HUES6 (cell line): ENCODE measurements at regions not wholly inside any gene's neighbourhood (a gene's known extent, or its start where the extent isn't known, plus 50 kb on each side); places are given as distances from the start of the nearest gene placed in this dataset.

Source experiments
- H3K27ac ChIP-seq: 2 replicates; pipeline ENCODE4 v1.7.0; 2013; ENCODE audit warnings: low read depth, mild to moderate bottlenecking, low read length, inconsistent platforms
- H3K27me3 ChIP-seq: 2 replicates; pipeline ENCODE4 v1.6.1; 2013; ENCODE audit warnings: low read length; ENCODE audit not compliant: control insufficient read depth, insufficient read depth
- H3K36me3 ChIP-seq: 2 replicates; pipeline ENCODE4 v1.6.1; 2013; ENCODE audit warnings: low read length; ENCODE audit not compliant: control insufficient read depth, insufficient read depth
- H3K4me1 ChIP-seq: 2 replicates; pipeline ENCODE4 v1.6.1; 2013; ENCODE audit warnings: low read length; ENCODE audit not compliant: control insufficient read depth, insufficient read depth
- H3K4me3 ChIP-seq: 2 replicates; pipeline ENCODE4 v1.5.1; 2013; ENCODE audit warnings: low read depth, low read length
- H3K9ac ChIP-seq: one replicate; pipeline ENCODE4 v1.6.1; 2013; ENCODE audit warnings: mild to moderate bottlenecking, low read length
- H3K9me3 ChIP-seq: 2 replicates; pipeline ENCODE4 v1.6.1; 2013; ENCODE audit warnings: low read depth, low read length; ENCODE audit not compliant: control insufficient read depth, insufficient read depth

GRCh38 chr7:67675971-67676370, 679.3 kb downstream of the TYW1 start:
- Histone ChIP-seq H3K4me1 (no peaks in the 10 kb centered on the region), H3K4me3 (no peak overlapping the region), H3K9me3 (peaks cover 22% of the 10 kb centered on the region), H3K9ac (no peak overlapping the region), H3K36me3 (no peaks in the 10 kb centered on the region), H3K27me3 (no peaks in the 10 kb centered on the region), H3K27ac (no peak overlapping the region)

GRCh38 chr7:67678419-67678818, 681.8 kb downstream of the TYW1 start:
- Histone ChIP-seq H3K9ac (no peak overlapping the region), H3K4me3 (no peak overlapping the region), H3K27ac (no peak overlapping the region), H3K36me3 (no peaks in the 10 kb centered on the region), H3K27me3 (no peaks in the 10 kb centered on the region), H3K9me3 (peaks cover 7% of the 10 kb centered on the region), H3K4me1 (no peaks in the 10 kb centered on the region)

- H3K36me3 ChIP-seq: no peaks in the 10 kb centered on the region
- no peak overlapping the region for H3K9ac ChIP-seq
- no peaks in the 10 kb centered on the region for H3K4me1 ChIP-seq
- H3K27me3 ChIP-seq: no peaks in the 10 kb centered on the region
- no peak overlapping the region for H3K4me3 ChIP-seq
- no peaks in the 10 kb centered on the region for H3K9me3 ChIP-seq
- H3K27ac ChIP-seq: no peak overlapping the region
These were observed 687.0 kb downstream of the TYW1 start for GRCh38 chr7:67683628-67684027.

GRCh38 chr7:67690700-67691099, 694.1 kb downstream of the TYW1 start:
- Histone ChIP-seq H3K4me1 (no peaks in the 10 kb centered on the region), H3K27me3 (no peaks in the 10 kb centered on the region), H3K9ac (no peak overlapping the region), H3K27ac (no peak overlapping the region), H3K9me3 (no peaks in the 10 kb centered on the region), H3K4me3 (no peak overlapping the region), H3K36me3 (no peaks in the 10 kb centered on the region)

- Histone ChIP-seq H3K36me3 (no peaks in the 10 kb centered on the region), H3K27ac (no peak overlapping the region), H3K9ac (no peak overlapping the region), H3K4me1 (no peaks in the 10 kb centered on the region), H3K4me3 (no peak overlapping the region), H3K27me3 (no peaks in the 10 kb centered on the region), H3K9me3 (no peaks in the 10 kb centered on the region)
These were observed 695.8 kb downstream of the TYW1 start for GRCh38 chr7:67692425-67692824.

- Histone ChIP-seq H3K4me1 (no peaks in the 10 kb centered on the region), H3K27me3 (no peaks in the 10 kb centered on the region), H3K9ac (no peak overlapping the region), H3K4me3 (no peak overlapping the region), H3K9me3 (no peaks in the 10 kb centered on the region), H3K27ac (no peak overlapping the region), H3K36me3 (no peaks in the 10 kb centered on the region)
These were observed 699.5 kb downstream of the TYW1 start for GRCh38 chr7:67696124-67696523.

GRCh38 chr7:67696878-67697277, 700.2 kb downstream of the TYW1 start:
- Histone ChIP-seq H3K9ac (no peak overlapping the region), H3K27ac (no peak overlapping the region), H3K36me3 (no peaks in the 10 kb centered on the region), H3K4me3 (no peak overlapping the region), H3K27me3 (no peaks in the 10 kb centered on the region), H3K4me1 (no peaks in the 10 kb centered on the region), H3K9me3 (0 out of 2 replicates have a peak, but pooled peaks cover 3% of the 10 kb centered on the region)

GRCh38 chr7:67698354-67698753, 701.7 kb downstream of the TYW1 start:
- no peaks in the 10 kb centered on the region for H3K4me1 ChIP-seq
- no peaks in the 10 kb centered on the region for H3K36me3 ChIP-seq
- no peak overlapping the region for H3K9ac ChIP-seq
- H3K4me3 ChIP-seq: no peak overlapping the region
- H3K27me3 ChIP-seq: no peaks in the 10 kb centered on the region
- peaks cover 10% of the 10 kb centered on the region for H3K9me3 ChIP-seq
- H3K27ac ChIP-seq: no peak overlapping the region

GRCh38 chr7:67705850-67706249, 709.2 kb downstream of the TYW1 start:
- Histone ChIP-seq H3K9me3 (peaks cover 31% of the 10 kb centered on the region), H3K4me1 (no peaks in the 10 kb centered on the region), H3K4me3 (no peak overlapping the region), H3K27me3 (no peaks in the 10 kb centered on the region), H3K27ac (no peak overlapping the region), H3K9ac (no peak overlapping the region), H3K36me3 (no peaks in the 10 kb centered on the region)

- H3K9me3 ChIP-seq: peaks cover 14% of the 10 kb centered on the region; the same call in 1 of the 2 replicates
- no peak overlapping the region for H3K4me3 ChIP-seq
- no peak overlapping the region for H3K27ac ChIP-seq
- no peak overlapping the region for H3K9ac ChIP-seq
- no peaks in the 10 kb centered on the region for H3K36me3 ChIP-seq
- no peaks in the 10 kb centered on the region for H3K27me3 ChIP-seq
- H3K4me1 ChIP-seq: no peaks in the 10 kb centered on the region; the same call in 1 of the 2 replicates
These were observed 715.1 kb downstream of the TYW1 start for GRCh38 chr7:67711706-67712105.

- H3K36me3 ChIP-seq: no peaks in the 10 kb centered on the region
- no peaks in the 10 kb centered on the region; the same call in 1 of the 2 replicates for H3K4me1 ChIP-seq
- H3K9me3 ChIP-seq: peaks cover 11% of the 10 kb centered on the region; the same call in 1 of the 2 replicates
- H3K9ac ChIP-seq: no peak overlapping the region
- H3K4me3 ChIP-seq: no peak overlapping the region
- H3K27me3 ChIP-seq: no peaks in the 10 kb centered on the region
- no peak overlapping the region for H3K27ac ChIP-seq
These were observed 716.9 kb downstream of the TYW1 start for GRCh38 chr7:67713451-67714056.
